K562 (cell line): ENCODE measurements at regions not wholly inside any gene's neighbourhood (a gene's known extent, or its start where the extent isn't known, plus 50 kb on each side); places are given as distances from the start of the nearest gene placed in this dataset.
A peak's percentile ranks its signal among the peaks of the same experiment; 100 is the strongest.

Experiments used
- ATAC-seq: fragments of 200-7000 bp; cut with Tn5 transposase; 3 replicates; pipeline ENCODE4 v1.9.1; 2020; ENCODE audit warnings: moderate library complexity
- BruUV-seq: library from RNA; stranded (reverse); fragments of 400-500 nt; replicated peaks from 2 replicates; lab custom pipeline; 2021; lab: Mats Ljungman, UMichigan
- CTCF ChIA-PET: fragments of 300-600 bp; formaldehyde crosslinking; extraction: SDS; loops from one replicate; lab custom pipeline; 2021; ENCODE audit warnings: low intra/inter-chr PET ratio; lab: Yijun Ruan, JAX
- POLR2A ChIA-PET: fragments of 300-600, 350-650 bp; sonication (Branson Sonifier 250); formaldehyde crosslinking; extraction: SDS; loops from one replicate; lab custom pipeline; 2021; ENCODE audit warnings: antibody characterized with exemption, inconsistent platforms; lab: Yijun Ruan, JAX
- DNase-seq, 4 experiments: peaks; one replicate each; pipeline versions ENCODE4 v3.0.0 to v3.0.0-alpha.2; 2011 to 2018; ENCODE audit warnings: low spot score in 3 of 4, mixed read lengths in 3 of 4; ENCODE audit errors: extremely low read depth in 1 of 4
- FAIRE-seq: peaks from 2 replicates; lab custom pipeline; 2011; peaks lifted over from hg19 to GRCh38; lab: Jason Lieb, UNC
- H2AFZ ChIP-seq: 2 replicates; pipeline ENCODE4 v1.6.0; 2011; ENCODE audit warnings: low read depth, low read length, control low read depth, inconsistent platforms
- H3K27ac ChIP-seq: fragments of 200-600 bp; 3 replicates; pipeline ENCODE4 v1.8.0; 2011; ENCODE audit warnings: low read depth, mild to moderate bottlenecking, control low read depth, inconsistent platforms, low read length, moderate library complexity, mixed read lengths; ENCODE audit errors: extremely low read depth
- H3K27me3 ChIP-seq, 2 experiments: fragments of 300-600 bp in 1 of 2; 2 replicates in 1 of 2; 3 replicates in 1 of 2; pipeline versions ENCODE4 v1.6.0 to v1.8.0; 2011; ENCODE audit warnings: inconsistent platforms in 2 of 2, low read length in 2 of 2, mild to moderate bottlenecking in 1 of 2, mixed read lengths in 1 of 2, moderate library complexity in 1 of 2; ENCODE audit not compliant: control insufficient read depth in 2 of 2, insufficient read depth in 2 of 2
- H3K36me3 ChIP-seq: fragments of 300-600 bp; 3 replicates; pipeline ENCODE4 v1.8.0; 2011; ENCODE audit warnings: mild to moderate bottlenecking, low read length, inconsistent platforms; ENCODE audit not compliant: control insufficient read depth, insufficient read depth
- H3K4me1 ChIP-seq, 2 experiments: fragments of 200-600 bp in 1 of 2; replicated peaks in 1 of 2; 2 replicates in 1 of 2; 3 replicates in 1 of 2; pipeline versions ENCODE4 v1.5.1 to v1.8.0; 2011; ENCODE audit warnings: inconsistent platforms in 2 of 2, low read length in 2 of 2, mild to moderate bottlenecking in 1 of 2, mixed read lengths in 1 of 2, moderate library complexity in 1 of 2; ENCODE audit not compliant: control insufficient read depth in 2 of 2, insufficient read depth in 2 of 2
- H3K4me2 ChIP-seq: 2 replicates; pipeline ENCODE4 v1.6.1; 2011; ENCODE audit warnings: low read length, control low read depth, inconsistent platforms, mixed read lengths; ENCODE audit not compliant: insufficient read depth
- H3K4me3 ChIP-seq: fragments of 200-600 bp; sonication (generic), shearing (Covaris generic); 2 replicates; pipeline ENCODE4 v1.5.1; 2016; ENCODE audit warnings: control low read depth, inconsistent platforms
- H3K79me2 ChIP-seq: fragments of 200-600 bp; 3 replicates; pipeline ENCODE4 v1.8.0; 2011; ENCODE audit warnings: low read length, inconsistent platforms; ENCODE audit not compliant: control insufficient read depth, insufficient read depth
- H3K9ac ChIP-seq, 2 experiments: 2 replicates each; pipeline versions ENCODE4 v1.6.0 to v1.6.1; 2011; ENCODE audit warnings: low read depth in 2 of 2, low read length in 2 of 2, control low read depth in 1 of 2, inconsistent platforms in 1 of 2, mild to moderate bottlenecking in 1 of 2, mixed read lengths in 1 of 2; ENCODE audit not compliant: insufficient read depth in 1 of 2
- H3K9me1 ChIP-seq: one replicate; pipeline ENCODE4 v1.6.0; 2011; ENCODE audit warnings: inconsistent platforms, mild to moderate bottlenecking, low read length, moderate library complexity; ENCODE audit not compliant: control insufficient read depth, insufficient read depth
- H3K9me3 ChIP-seq: replicated peaks from 2 replicates; pipeline ENCODE4 v1.5.1; 2011; ENCODE audit warnings: low read depth, low read length, inconsistent platforms; ENCODE audit not compliant: control insufficient read depth, insufficient read depth
- H4K20me1 ChIP-seq: replicated peaks from 2 replicates; pipeline ENCODE4 v1.6.1; 2011; ENCODE audit warnings: low read length, inconsistent platforms, mixed read lengths; ENCODE audit not compliant: control insufficient read depth, insufficient read depth
- ARID1B ChIP-seq: fragments of 450-650 bp; IDR thresholded peaks from 2 replicates; pipeline ENCODE4 v1.6.1; 2016; ENCODE audit warnings: antibody characterized with exemption, mild to moderate bottlenecking, inconsistent platforms
- ARID3A ChIP-seq: IDR thresholded peaks from 2 replicates; pipeline ENCODE4 v1.6.1; 2012; ENCODE audit warnings: low read depth, low read length, improper control_type of control experiment, borderline replicate concordance
- KDM4B ChIP-seq, 2 experiments: fragments of 450-650 bp in 1 of 2; sonication (generic) in 1 of 2; IDR thresholded peaks; 2 replicates each; pipeline ENCODE4 v1.6.1; 2016 to 2017; ENCODE audit warnings: borderline replicate concordance in 2 of 2, antibody characterized with exemption in 1 of 2, low read depth in 1 of 2, mild to moderate bottlenecking in 1 of 2
- NBN ChIP-seq: fragments of 450-650 bp; IDR thresholded peaks from 2 replicates; pipeline ENCODE4 v1.6.1; 2016; ENCODE audit warnings: low read depth, mild to moderate bottlenecking
- RBM25 ChIP-seq: fragments of 200-400 bp; formaldehyde crosslinking; IDR thresholded peaks from 2 replicates; pipeline ENCODE4 v1.6.1; 2018; ENCODE audit warnings: low read length, low read depth, moderate library complexity; ENCODE audit not compliant: severe bottlenecking
- SIN3A ChIP-seq, 2 experiments: fragments of 150-350 bp in 1 of 2; IDR thresholded peaks; 2 replicates each; pipeline ENCODE4 v1.6.1; 2011 to 2016; ENCODE audit warnings: borderline replicate concordance in 2 of 2, low read depth in 2 of 2, low read length in 2 of 2, mild to moderate bottlenecking in 2 of 2, moderate library complexity in 2 of 2; ENCODE audit not compliant: control insufficient read depth in 1 of 2
- SLC30A9 ChIP-seq: fragments of 250-450 bp; sonication (Bioruptor Pico); IDR thresholded peaks from 2 replicates; pipeline ENCODE4 v1.8.0; 2022; ENCODE audit warnings: mild to moderate bottlenecking, moderate library complexity
- SRSF3 ChIP-seq: fragments of 200-400 bp; formaldehyde crosslinking; IDR thresholded peaks from 2 replicates; pipeline ENCODE4 v1.6.1; 2016; ENCODE audit warnings: mild to moderate bottlenecking, low read length, moderate library complexity; ENCODE audit not compliant: insufficient read depth
- ZNF175 ChIP-seq: fragments of 200-800 bp; sonication (Bioruptor generic); IDR thresholded peaks from 2 replicates; pipeline ENCODE4 v1.6.1; 2016; ENCODE audit warnings: low read depth, mild to moderate bottlenecking, missing genetic modification characterization, missing compliant biosample characterization
- ZNF324 ChIP-seq: fragments of 250-450 bp; sonication (Bioruptor Pico); IDR thresholded peaks from 2 replicates; pipeline ENCODE4 v1.4.0; 2020; ENCODE audit warnings: mild to moderate bottlenecking
- WGBS: fragments of 100-300 bp; shearing (Covaris generic); methylation state at CpG from one replicate; pipeline ENCODE4 v1.1.6; 2016; ENCODE audit warnings: low coverage, mixed read lengths; ENCODE audit not compliant: insufficient coverage; ENCODE audit errors: missing lambda C conversion rate; 5-methylcytosine and 5-hydroxymethylcytosine counted together
- in situ Hi-C: fragments of 300-500 bp; cut with MboI; formaldehyde crosslinking; loops from 4 replicates; pipeline ENCODE4 v1.15.0; 2018; ENCODE audit warnings: inconsistent platforms, mixed read lengths
- intact Hi-C: fragments of 100-400 bp; cut with micrococcal nuclease; formaldehyde crosslinking; loops from 2 replicates; pipeline ENCODE4 v1.14.2; 2022
- TF ChIP-seq, protein P1 (sequence below): fragments of 450-650 bp; formaldehyde crosslinking; IDR thresholded peaks from 2 replicates; pipeline ENCODE4 v1.4.0; 2022; ENCODE audit warnings: mild to moderate bottlenecking, moderate library complexity
- TF ChIP-seq, protein P2 (sequence below): fragments of 450-650 bp; IDR thresholded peaks from 2 replicates; pipeline ENCODE4 v1.6.1; 2016

GRCh38 chr16:48892893-48893292 is 282.9 kb upstream of the N4BP1 start (continued):
- no peak for TF ChIP-seq ARID1B
- TF ChIP-seq SRSF3: no peak
- TF ChIP-seq ZNF324: no peak
- no peak for TF ChIP-seq ZNF175 (CRISPR knock-in tag)
- no peak for TF ChIP-seq ARID3A
- TF ChIP-seq RBM25: peak; percentile 9

- no peaks in the 10 kb centered on the region for H3K9me3 ChIP-seq
- no peaks in the 10 kb centered on the region for H3K4me1 ChIP-seq
- BruUV-seq: no TSS peak
- ChIA-PET CTCF (no interaction called here), POLR2A (no interaction called here)
- H3K27me3 ChIP-seq: no peaks in the 10 kb centered on the region
- no peak overlapping the region for H3K4me3 ChIP-seq
- no peaks in the 10 kb centered on the region for H3K79me2 ChIP-seq
- WGBS: 0% methylated on average over 9 of the region's 9 CpGs
- H2AFZ ChIP-seq: no peak overlapping the region
- intact Hi-C loops: no loop called here
- H4K20me1 ChIP-seq: no peaks in the 10 kb centered on the region
- in situ Hi-C loops: no loop called here
- H3K27ac ChIP-seq: no peak overlapping the region
- no peaks in the 10 kb centered on the region for H3K36me3 ChIP-seq
- no peak overlapping the region for H3K9ac ChIP-seq
- DNase-seq (no peak), FAIRE-seq (no peak), ATAC-seq (no peak)
- H3K9me1 ChIP-seq: no peaks in the 10 kb centered on the region
- H3K4me2 ChIP-seq: no peak overlapping the region
- TF ChIP-seq, protein P1, sequence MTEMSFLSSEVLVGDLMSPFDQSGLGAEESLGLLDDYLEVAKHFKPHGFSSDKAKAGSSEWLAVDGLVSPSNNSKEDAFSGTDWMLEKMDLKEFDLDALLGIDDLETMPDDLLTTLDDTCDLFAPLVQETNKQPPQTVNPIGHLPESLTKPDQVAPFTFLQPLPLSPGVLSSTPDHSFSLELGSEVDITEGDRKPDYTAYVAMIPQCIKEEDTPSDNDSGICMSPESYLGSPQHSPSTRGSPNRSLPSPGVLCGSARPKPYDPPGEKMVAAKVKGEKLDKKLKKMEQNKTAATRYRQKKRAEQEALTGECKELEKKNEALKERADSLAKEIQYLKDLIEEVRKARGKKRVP (CRISPR knock-in tag): no peak
- TF ChIP-seq KDM4B (IDR thresholded peaks at IDR 0.05; ENCODE audit: borderline replicate concordance in 2 of 2, low read depth in 1 of 2): no peak
- TF ChIP-seq NBN: no peak
- TF ChIP-seq, protein P2, sequence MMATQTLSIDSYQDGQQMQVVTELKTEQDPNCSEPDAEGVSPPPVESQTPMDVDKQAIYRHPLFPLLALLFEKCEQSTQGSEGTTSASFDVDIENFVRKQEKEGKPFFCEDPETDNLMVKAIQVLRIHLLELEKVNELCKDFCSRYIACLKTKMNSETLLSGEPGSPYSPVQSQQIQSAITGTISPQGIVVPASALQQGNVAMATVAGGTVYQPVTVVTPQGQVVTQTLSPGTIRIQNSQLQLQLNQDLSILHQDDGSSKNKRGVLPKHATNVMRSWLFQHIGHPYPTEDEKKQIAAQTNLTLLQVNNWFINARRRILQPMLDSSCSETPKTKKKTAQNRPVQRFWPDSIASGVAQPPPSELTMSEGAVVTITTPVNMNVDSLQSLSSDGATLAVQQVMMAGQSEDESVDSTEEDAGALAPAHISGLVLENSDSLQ: no peak
- TF ChIP-seq SLC30A9 (CRISPR knock-in tag): no peak
- no peak for TF ChIP-seq SIN3A (IDR thresholded peaks at IDR 0.05; ENCODE audit: borderline replicate concordance in 2 of 2, control insufficient read depth in 1 of 2, low read depth in 2 of 2, low read length in 2 of 2)
Observed at GRCh38 chr16:48887646-48888210, 277.7 kb upstream of the N4BP1 start.
